Smooth muscle cell (in vitro differentiated cells): ENCODE measurements at regions not wholly inside any gene's neighbourhood (a gene's known extent, or its start where the extent isn't known, plus 50 kb on each side); places are given as distances from the start of the nearest gene placed in this dataset.

Experiments used
- DNase-seq: peaks from one replicate; lab custom pipeline; 2025; ENCODE audit not compliant: unreplicated experiment; lab: John Stamatoyannopoulos, UW
- H2AFZ ChIP-seq: fragments of 200-600 bp; sonication (generic); 2 replicates; pipeline ENCODE4 v1.6.0; 2016; ENCODE audit warnings: antibody characterized with exemption, low read depth, mild to moderate bottlenecking
- H3F3A ChIP-seq: fragments of 200-600 bp; sonication (generic); 2 replicates; pipeline ENCODE4 v1.6.0; 2017; ENCODE audit warnings: antibody characterized with exemption, low read depth
- H3K27ac ChIP-seq: fragments of 200-600 bp; sonication (generic); 2 replicates; pipeline ENCODE4 v1.5.1; 2016; ENCODE audit warnings: low read depth, mild to moderate bottlenecking
- H3K27me3 ChIP-seq: fragments of 200-600 bp; sonication (generic); 2 replicates; pipeline ENCODE4 v1.6.1; 2016; ENCODE audit warnings: low read depth, mild to moderate bottlenecking
- H3K36me3 ChIP-seq: fragments of 200-600 bp; sonication (generic); 2 replicates; pipeline ENCODE4 v1.5.1; 2016; ENCODE audit warnings: low read depth
- H3K4me1 ChIP-seq: fragments of 200-600 bp; sonication (generic); 2 replicates; pipeline ENCODE4 v1.5.1; 2016; ENCODE audit warnings: low read depth
- H3K4me2 ChIP-seq: fragments of 200-600 bp; sonication (generic); 2 replicates; pipeline ENCODE4 v1.6.0; 2016; ENCODE audit warnings: mild to moderate bottlenecking
- H3K4me3 ChIP-seq: fragments of 200-600 bp; sonication (generic); 2 replicates; pipeline ENCODE4 v1.5.1; 2016; ENCODE audit warnings: mild to moderate bottlenecking
- H3K79me2 ChIP-seq: fragments of 200-600 bp; sonication (generic); 2 replicates; pipeline ENCODE4 v1.6.0; 2016; ENCODE audit warnings: low read depth, mild to moderate bottlenecking
- H3K9ac ChIP-seq: fragments of 200-600 bp; sonication (generic); 2 replicates; pipeline ENCODE4 v1.6.0; 2016; ENCODE audit warnings: low read depth
- H3K9me3 ChIP-seq: fragments of 200-600 bp; sonication (generic); replicated peaks from 2 replicates; pipeline ENCODE4 v1.5.1; 2016; ENCODE audit warnings: low read depth
- H4K20me1 ChIP-seq: fragments of 200-600 bp; sonication (generic); 2 replicates; pipeline ENCODE4 v1.6.0; 2016; ENCODE audit warnings: low read depth
- CTCF ChIP-seq: fragments of 200-600 bp; sonication (generic); IDR thresholded peaks from 2 replicates; pipeline ENCODE4 v1.5.1; 2017; ENCODE audit warnings: borderline replicate concordance, mild to moderate bottlenecking, antibody characterized with exemption; ENCODE audit not compliant: insufficient read depth, poor library complexity, severe bottlenecking
- WGBS: methylation state at CpG from one replicate; pipeline ENCODE4 v1.1.7; 2016; ENCODE audit warnings: low lambda C conversion rate; 5-methylcytosine and 5-hydroxymethylcytosine counted together

DNA sequence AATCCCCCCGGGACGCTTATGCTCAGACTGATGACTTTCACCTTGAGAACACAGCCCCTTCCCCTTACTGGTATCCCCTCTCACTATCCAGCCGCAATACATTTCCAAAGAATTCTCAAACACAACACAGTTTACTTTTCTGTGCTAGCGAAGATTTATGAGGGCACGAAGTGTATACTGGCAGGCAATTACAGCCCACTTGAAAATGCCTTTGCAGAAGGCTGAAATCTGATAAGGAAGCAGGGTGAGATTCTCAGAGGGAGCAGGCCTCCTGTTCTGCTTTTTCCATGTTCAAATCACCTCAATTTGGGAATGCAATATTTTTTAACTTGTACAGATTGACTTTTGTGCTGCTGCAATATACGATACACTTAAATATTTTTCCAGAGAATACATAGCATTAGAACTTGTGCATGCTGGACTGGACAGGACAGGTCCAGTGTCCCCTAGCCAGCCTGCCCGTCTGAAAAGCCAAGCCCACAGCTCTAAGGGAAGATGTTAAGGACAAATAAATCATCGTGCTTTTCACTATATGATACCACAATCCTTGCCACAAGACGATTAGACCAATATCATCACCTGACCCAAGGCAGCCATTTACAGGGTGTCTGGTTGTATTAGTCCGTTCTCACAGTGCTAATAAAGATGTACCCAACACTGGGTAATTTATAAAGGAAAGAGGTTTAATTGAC lies 262.1 kb downstream of the EPHA4 start:
- Histone ChIP-seq H3K4me2 (no peak overlapping the region), H3K4me3 (no peak overlapping the region), H3K79me2 (no peaks in the 10 kb centered on the region), H2AFZ (no peak overlapping the region), H4K20me1 (no peaks in the 10 kb centered on the region), H3K9me3 (no peaks in the 10 kb centered on the region), H3K4me1 (no peaks in the 10 kb centered on the region), H3K9ac (no peak overlapping the region), H3K36me3 (no peaks in the 10 kb centered on the region), H3F3A (no peaks in the 10 kb centered on the region), H3K27ac (no peak overlapping the region), H3K27me3 (peaks cover 7% of the 10 kb centered on the region)
- no peak for DNase-seq
- 72% methylated on average over 10 of the region's 10 CpGs for WGBS
- no peak for TF ChIP-seq CTCF

DNA sequence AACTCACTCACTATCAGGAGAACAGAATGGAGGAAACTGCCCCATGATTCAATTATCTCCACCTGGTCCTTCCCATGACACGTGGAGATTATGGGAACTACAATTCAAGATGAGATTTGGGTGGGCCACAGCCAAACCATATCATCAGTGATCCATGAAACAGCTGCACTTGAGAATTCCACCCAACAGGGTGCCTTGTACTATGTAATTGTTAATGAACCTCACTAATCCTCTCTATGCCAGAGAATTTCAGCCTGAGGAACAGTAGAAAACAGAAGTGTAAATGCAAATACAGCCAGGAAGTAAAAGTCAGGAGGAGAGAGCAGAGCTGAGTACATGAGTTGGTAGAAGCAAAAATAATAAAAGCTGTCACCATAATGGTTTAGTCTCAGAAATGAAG lies 261.4 kb downstream of the EPHA4 start:
- H3K9me3 ChIP-seq = no peaks in the 10 kb centered on the region

GRCh38 chr2:221312634-221313033 lies 259.5 kb downstream of the EPHA4 start:
- no peak for TF ChIP-seq CTCF
- peaks cover 13% of the 10 kb centered on the region for H3K27me3 ChIP-seq
- no peak overlapping the region for H3K4me2 ChIP-seq

More for the DNA sequence above, 261.4 kb downstream of the EPHA4 start:
- Histone ChIP-seq H3K4me1 (no peaks in the 10 kb centered on the region), H4K20me1 (no peaks in the 10 kb centered on the region), H3K79me2 (no peaks in the 10 kb centered on the region), H3F3A (no peaks in the 10 kb centered on the region), H3K36me3 (no peaks in the 10 kb centered on the region), H3K27ac (no peak overlapping the region), H3K4me3 (no peak overlapping the region), H3K9ac (no peak overlapping the region), H3K27me3 (peaks cover 13% of the 10 kb centered on the region), H3K4me2 (no peak overlapping the region), H2AFZ (no peak overlapping the region)
- TF ChIP-seq CTCF = no peak
- 68% methylated on average over 1 of the region's 1 CpG for WGBS
- no peak for DNase-seq

DNA sequence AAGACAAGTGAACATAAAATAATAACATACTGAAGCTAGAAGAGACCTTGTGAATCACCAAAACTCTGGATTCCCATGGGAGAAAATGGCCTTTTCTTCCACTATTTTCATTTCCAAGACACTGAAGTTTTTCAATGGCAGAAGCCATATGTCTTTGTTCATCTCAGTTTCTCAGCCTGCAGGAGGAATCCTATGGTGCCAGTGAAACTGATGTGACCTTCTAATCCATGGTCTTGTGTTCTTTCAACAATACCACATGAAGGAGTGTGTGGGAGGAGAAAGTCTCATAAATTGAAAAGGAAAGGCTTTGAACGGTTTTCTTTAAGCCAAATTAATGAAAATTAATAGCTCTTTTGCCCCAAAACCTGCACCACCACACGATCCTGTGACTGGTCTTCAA lies 257.3 kb downstream of the EPHA4 start:
- Histone ChIP-seq H3K4me2 (no peak overlapping the region), H3K36me3 (no peaks in the 10 kb centered on the region), H3K27me3 (peaks cover 13% of the 10 kb centered on the region), H3K4me3 (no peak overlapping the region), H3K9ac (no peak overlapping the region), H4K20me1 (no peaks in the 10 kb centered on the region), H3F3A (no peaks in the 10 kb centered on the region), H3K79me2 (no peaks in the 10 kb centered on the region), H3K4me1 (no peaks in the 10 kb centered on the region), H3K9me3 (no peaks in the 10 kb centered on the region), H2AFZ (no peak overlapping the region), H3K27ac (no peak overlapping the region)
- DNase-seq = no peak
- WGBS = 57% methylated on average over 2 of the region's 2 CpGs
- no peak for TF ChIP-seq CTCF

More at GRCh38 chr2:221312634-221313033, 259.5 kb downstream of the EPHA4 start:
- Histone ChIP-seq H3K79me2 (no peaks in the 10 kb centered on the region), H3K4me1 (no peaks in the 10 kb centered on the region), H2AFZ (no peak overlapping the region), H3K9me3 (no peaks in the 10 kb centered on the region), H3K27ac (no peak overlapping the region), H3K9ac (no peak overlapping the region), H3K4me3 (no peak overlapping the region), H4K20me1 (no peaks in the 10 kb centered on the region), H3K36me3 (no peaks in the 10 kb centered on the region), H3F3A (no peaks in the 10 kb centered on the region)
- DNase-seq = no peak
